ENCODE measurements at regions not wholly inside any gene's neighbourhood (a gene's known extent, or its start where the extent isn't known, plus 50 kb on each side); places are given as distances from the start of the nearest gene placed in this dataset.

DNA sequence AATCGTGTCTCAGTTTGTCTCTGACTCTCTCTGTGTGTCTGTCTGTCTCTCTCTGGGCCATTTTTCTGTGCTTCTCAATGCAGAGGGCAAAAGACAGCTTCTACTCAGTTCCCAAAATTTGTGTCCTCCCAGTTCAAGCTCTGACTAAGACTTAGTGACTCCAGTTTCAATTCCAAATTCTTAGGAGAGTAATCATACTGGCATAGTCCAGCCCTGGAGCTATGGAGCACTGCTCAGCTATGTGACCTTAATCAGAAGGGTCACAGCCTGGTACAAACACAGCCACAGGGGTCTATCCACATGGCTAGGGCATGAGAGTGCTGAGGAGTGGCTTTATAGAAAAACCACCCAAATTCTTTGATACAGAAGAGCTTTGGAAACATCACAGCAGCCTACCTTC is 91.9 kb downstream of the FOXF2 start:
- no peak for ATAC-seq
- no peaks in the 10 kb centered on the region for H3K27me3 ChIP-seq
- peaks cover 0 to 7% of the 10 kb centered on the region in 2 donors for H3K4me1 ChIP-seq
- intact Hi-C loops (cut with DNase I): no loop called here
- no peak overlapping the region for H3K4me3 ChIP-seq
- H3K27ac ChIP-seq: no peak overlapping the region
- TF ChIP-seq, protein P1, sequence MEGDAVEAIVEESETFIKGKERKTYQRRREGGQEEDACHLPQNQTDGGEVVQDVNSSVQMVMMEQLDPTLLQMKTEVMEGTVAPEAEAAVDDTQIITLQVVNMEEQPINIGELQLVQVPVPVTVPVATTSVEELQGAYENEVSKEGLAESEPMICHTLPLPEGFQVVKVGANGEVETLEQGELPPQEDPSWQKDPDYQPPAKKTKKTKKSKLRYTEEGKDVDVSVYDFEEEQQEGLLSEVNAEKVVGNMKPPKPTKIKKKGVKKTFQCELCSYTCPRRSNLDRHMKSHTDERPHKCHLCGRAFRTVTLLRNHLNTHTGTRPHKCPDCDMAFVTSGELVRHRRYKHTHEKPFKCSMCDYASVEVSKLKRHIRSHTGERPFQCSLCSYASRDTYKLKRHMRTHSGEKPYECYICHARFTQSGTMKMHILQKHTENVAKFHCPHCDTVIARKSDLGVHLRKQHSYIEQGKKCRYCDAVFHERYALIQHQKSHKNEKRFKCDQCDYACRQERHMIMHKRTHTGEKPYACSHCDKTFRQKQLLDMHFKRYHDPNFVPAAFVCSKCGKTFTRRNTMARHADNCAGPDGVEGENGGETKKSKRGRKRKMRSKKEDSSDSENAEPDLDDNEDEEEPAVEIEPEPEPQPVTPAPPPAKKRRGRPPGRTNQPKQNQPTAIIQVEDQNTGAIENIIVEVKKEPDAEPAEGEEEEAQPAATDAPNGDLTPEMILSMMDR (IDR thresholded peaks at IDR 0.05): no peak
- no peaks in the 10 kb centered on the region for H3K9me3 ChIP-seq
- DNase-seq: no peak
- no peaks in the 10 kb centered on the region for H3K36me3 ChIP-seq

- intact Hi-C loops (cut with DNase I): no loop called here
- H3K27ac ChIP-seq: no peak overlapping the region
- H3K4me3 ChIP-seq: no peak overlapping the region
- H3K4me1 ChIP-seq: peaks cover 0 to 1% of the 10 kb centered on the region in 2 donors
- DNase-seq (no peak), ATAC-seq (no peak)
- no peaks in the 10 kb centered on the region for H3K9me3 ChIP-seq
- TF ChIP-seq, protein P1 (IDR thresholded peaks at IDR 0.05): no peak
- H3K36me3 ChIP-seq: no peaks in the 10 kb centered on the region
- no peaks in the 10 kb centered on the region for H3K27me3 ChIP-seq
These were observed 93.2 kb downstream of the FOXF2 start for GRCh38 chr6:1482381-1483166.

GRCh38 chr6:1485678-1486077 is 96.3 kb downstream of the FOXF2 start:
- DNase-seq (no peak), ATAC-seq (peak; percentile 70)
- H3K27me3 ChIP-seq: no peaks in the 10 kb centered on the region
- no peak overlapping the region for H3K27ac ChIP-seq
- intact Hi-C loops (cut with DNase I): no loop called here
- TF ChIP-seq, protein P1 (IDR thresholded peaks at IDR 0.05): no peak
- H3K4me3 ChIP-seq: no peak overlapping the region
- no peaks in the 10 kb centered on the region for H3K9me3 ChIP-seq
- no peaks in the 10 kb centered on the region for H3K36me3 ChIP-seq
- H3K4me1 ChIP-seq: no peaks in the 10 kb centered on the region

GRCh38 chr6:1486387-1486786 is 97.0 kb downstream of the FOXF2 start:
- no peak overlapping the region for H3K27ac ChIP-seq
- H3K4me1 ChIP-seq: no peaks in the 10 kb centered on the region
- no peaks in the 10 kb centered on the region for H3K9me3 ChIP-seq
- no peaks in the 10 kb centered on the region for H3K36me3 ChIP-seq
- no peak for ATAC-seq
- intact Hi-C loops (cut with DNase I): no loop called here
- TF ChIP-seq, protein P1 (IDR thresholded peaks at IDR 0.05): no peak
- no peak overlapping the region for H3K4me3 ChIP-seq
- no peaks in the 10 kb centered on the region for H3K27me3 ChIP-seq
- DNase-seq: no peak

- ATAC-seq (no peak), DNase-seq (no peak)
- TF ChIP-seq, protein P1 (IDR thresholded peaks at IDR 0.05): no peak
- Histone ChIP-seq H3K27ac (no peak overlapping the region), H3K27me3 (no peaks in the 10 kb centered on the region), H3K9me3 (no peaks in the 10 kb centered on the region), H3K4me1 (no peaks in the 10 kb centered on the region), H3K36me3 (no peaks in the 10 kb centered on the region), H3K4me3 (no peak overlapping the region)
- intact Hi-C loops (cut with DNase I): no loop called here
These were observed 97.9 kb downstream of the FOXF2 start for GRCh38 chr6:1487239-1487638.

Data from left lung (tissue), 4 donors.